Smooth muscle cell (in vitro differentiated cells): ENCODE measurements at regions not wholly inside any gene's neighbourhood (a gene's known extent, or its start where the extent isn't known, plus 50 kb on each side); places are given as distances from the start of the nearest gene placed in this dataset.
A peak's percentile ranks its signal among the peaks of the same experiment; 100 is the strongest.

Source experiments
- DNase-seq: peaks from one replicate; lab custom pipeline; 2025; ENCODE audit not compliant: unreplicated experiment; lab: John Stamatoyannopoulos, UW
- H2AFZ ChIP-seq: fragments of 200-600 bp; sonication (generic); 2 replicates; pipeline ENCODE4 v1.6.0; 2016; ENCODE audit warnings: antibody characterized with exemption, low read depth, mild to moderate bottlenecking
- H3F3A ChIP-seq: fragments of 200-600 bp; sonication (generic); 2 replicates; pipeline ENCODE4 v1.6.0; 2017; ENCODE audit warnings: antibody characterized with exemption, low read depth
- H3K27ac ChIP-seq: fragments of 200-600 bp; sonication (generic); 2 replicates; pipeline ENCODE4 v1.5.1; 2016; ENCODE audit warnings: low read depth, mild to moderate bottlenecking
- H3K27me3 ChIP-seq: fragments of 200-600 bp; sonication (generic); 2 replicates; pipeline ENCODE4 v1.6.1; 2016; ENCODE audit warnings: low read depth, mild to moderate bottlenecking
- H3K36me3 ChIP-seq: fragments of 200-600 bp; sonication (generic); 2 replicates; pipeline ENCODE4 v1.5.1; 2016; ENCODE audit warnings: low read depth
- H3K4me1 ChIP-seq: fragments of 200-600 bp; sonication (generic); 2 replicates; pipeline ENCODE4 v1.5.1; 2016; ENCODE audit warnings: low read depth
- H3K4me2 ChIP-seq: fragments of 200-600 bp; sonication (generic); 2 replicates; pipeline ENCODE4 v1.6.0; 2016; ENCODE audit warnings: mild to moderate bottlenecking
- H3K4me3 ChIP-seq: fragments of 200-600 bp; sonication (generic); 2 replicates; pipeline ENCODE4 v1.5.1; 2016; ENCODE audit warnings: mild to moderate bottlenecking
- H3K79me2 ChIP-seq: fragments of 200-600 bp; sonication (generic); 2 replicates; pipeline ENCODE4 v1.6.0; 2016; ENCODE audit warnings: low read depth, mild to moderate bottlenecking
- H3K9ac ChIP-seq: fragments of 200-600 bp; sonication (generic); 2 replicates; pipeline ENCODE4 v1.6.0; 2016; ENCODE audit warnings: low read depth
- H3K9me3 ChIP-seq: fragments of 200-600 bp; sonication (generic); replicated peaks from 2 replicates; pipeline ENCODE4 v1.5.1; 2016; ENCODE audit warnings: low read depth
- H4K20me1 ChIP-seq: fragments of 200-600 bp; sonication (generic); 2 replicates; pipeline ENCODE4 v1.6.0; 2016; ENCODE audit warnings: low read depth
- WGBS: methylation state at CpG from one replicate; pipeline ENCODE4 v1.1.7; 2016; ENCODE audit warnings: low lambda C conversion rate; 5-methylcytosine and 5-hydroxymethylcytosine counted together
- TF ChIP-seq, protein P1 (sequence below): fragments of 200-600 bp; sonication (generic); IDR thresholded peaks from 2 replicates; pipeline ENCODE4 v1.5.1; 2017; ENCODE audit warnings: borderline replicate concordance, mild to moderate bottlenecking, antibody characterized with exemption; ENCODE audit not compliant: insufficient read depth, poor library complexity, severe bottlenecking

DNA sequence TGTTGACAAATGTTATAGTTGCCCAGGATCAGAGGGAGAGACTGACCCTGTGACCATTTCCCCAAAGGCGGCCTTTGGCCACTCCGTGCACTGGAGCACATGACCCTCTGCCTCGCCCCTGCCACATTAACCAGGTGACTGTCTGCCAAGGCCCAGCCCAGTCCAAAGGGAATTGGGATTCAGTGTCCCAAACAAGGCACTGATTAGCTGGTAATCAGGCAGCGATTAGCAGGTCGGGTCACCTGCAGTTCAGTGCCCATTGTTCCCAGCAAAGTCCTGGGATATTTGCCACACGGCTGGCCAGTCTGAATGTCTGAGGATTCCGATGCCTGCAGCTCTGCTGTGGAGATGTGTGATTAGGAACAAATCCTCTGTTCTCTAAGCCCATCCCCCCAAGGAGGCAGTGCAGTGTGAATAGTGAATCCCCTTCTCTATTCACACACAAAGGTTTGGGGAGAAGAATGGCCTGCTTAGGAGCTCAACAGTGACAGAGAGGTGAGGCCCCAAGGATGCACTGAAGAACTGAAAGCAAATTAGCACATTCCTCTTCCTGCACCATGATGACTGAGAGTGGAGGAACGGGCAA, 123.1 kb upstream of the MAF start:
- H3K36me3 ChIP-seq: no peaks in the 10 kb centered on the region
- no peaks in the 10 kb centered on the region for H3K27me3 ChIP-seq
- H3K9me3 ChIP-seq: no peaks in the 10 kb centered on the region
- no peak overlapping the region for H3K27ac ChIP-seq
- WGBS: 79% methylated on average over 8 of the region's 8 CpGs
- peaks cover 17% of the 10 kb centered on the region for H3K4me1 ChIP-seq
- no peak overlapping the region for H2AFZ ChIP-seq
- no peaks in the 10 kb centered on the region for H3K79me2 ChIP-seq
- no peaks in the 10 kb centered on the region for H4K20me1 ChIP-seq
- no peak for DNase-seq
- H3K4me3 ChIP-seq: no peak overlapping the region
- no peak overlapping the region for H3K9ac ChIP-seq
- H3K4me2 ChIP-seq: no peak overlapping the region
- no peaks in the 10 kb centered on the region for H3F3A ChIP-seq
- TF ChIP-seq, protein P1, sequence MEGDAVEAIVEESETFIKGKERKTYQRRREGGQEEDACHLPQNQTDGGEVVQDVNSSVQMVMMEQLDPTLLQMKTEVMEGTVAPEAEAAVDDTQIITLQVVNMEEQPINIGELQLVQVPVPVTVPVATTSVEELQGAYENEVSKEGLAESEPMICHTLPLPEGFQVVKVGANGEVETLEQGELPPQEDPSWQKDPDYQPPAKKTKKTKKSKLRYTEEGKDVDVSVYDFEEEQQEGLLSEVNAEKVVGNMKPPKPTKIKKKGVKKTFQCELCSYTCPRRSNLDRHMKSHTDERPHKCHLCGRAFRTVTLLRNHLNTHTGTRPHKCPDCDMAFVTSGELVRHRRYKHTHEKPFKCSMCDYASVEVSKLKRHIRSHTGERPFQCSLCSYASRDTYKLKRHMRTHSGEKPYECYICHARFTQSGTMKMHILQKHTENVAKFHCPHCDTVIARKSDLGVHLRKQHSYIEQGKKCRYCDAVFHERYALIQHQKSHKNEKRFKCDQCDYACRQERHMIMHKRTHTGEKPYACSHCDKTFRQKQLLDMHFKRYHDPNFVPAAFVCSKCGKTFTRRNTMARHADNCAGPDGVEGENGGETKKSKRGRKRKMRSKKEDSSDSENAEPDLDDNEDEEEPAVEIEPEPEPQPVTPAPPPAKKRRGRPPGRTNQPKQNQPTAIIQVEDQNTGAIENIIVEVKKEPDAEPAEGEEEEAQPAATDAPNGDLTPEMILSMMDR: no peak

DNA sequence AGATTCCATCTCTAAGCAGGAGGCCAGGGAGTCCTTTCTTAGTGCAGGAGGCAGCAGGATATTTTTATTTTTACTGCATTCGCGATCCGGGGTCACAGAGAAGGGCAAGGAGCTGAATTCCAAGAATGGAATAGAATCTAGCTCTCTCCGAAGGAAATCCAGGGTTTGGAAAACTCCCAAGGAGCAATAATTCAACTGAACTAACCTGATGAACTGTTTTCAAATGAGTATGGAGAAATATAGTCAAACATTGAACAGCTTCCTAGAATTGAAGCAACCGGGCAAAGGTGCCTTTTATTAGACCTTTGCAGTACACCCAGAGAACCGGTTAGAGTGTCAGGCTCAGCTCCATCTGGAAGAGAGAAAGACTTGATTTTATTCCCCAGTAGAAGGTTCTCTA, 120.7 kb upstream of the MAF start:
- no peaks in the 10 kb centered on the region for H3K79me2 ChIP-seq
- no peak overlapping the region for H3K9ac ChIP-seq
- H3K36me3 ChIP-seq: no peaks in the 10 kb centered on the region
- H3K9me3 ChIP-seq: no peaks in the 10 kb centered on the region
- H3K4me3 ChIP-seq: no peak overlapping the region
- H3K27ac ChIP-seq: no peak overlapping the region
- no peaks in the 10 kb centered on the region for H4K20me1 ChIP-seq
- no peak for DNase-seq
- H3F3A ChIP-seq: peaks cover 9% of the 10 kb centered on the region
- TF ChIP-seq, protein P1: no peak
- H3K4me2 ChIP-seq: no peak overlapping the region
- 90% methylated on average over 6 of the region's 6 CpGs for WGBS
- H3K27me3 ChIP-seq: no peaks in the 10 kb centered on the region
- H2AFZ ChIP-seq: no peak overlapping the region
- peaks cover 31% of the 10 kb centered on the region for H3K4me1 ChIP-seq

DNA sequence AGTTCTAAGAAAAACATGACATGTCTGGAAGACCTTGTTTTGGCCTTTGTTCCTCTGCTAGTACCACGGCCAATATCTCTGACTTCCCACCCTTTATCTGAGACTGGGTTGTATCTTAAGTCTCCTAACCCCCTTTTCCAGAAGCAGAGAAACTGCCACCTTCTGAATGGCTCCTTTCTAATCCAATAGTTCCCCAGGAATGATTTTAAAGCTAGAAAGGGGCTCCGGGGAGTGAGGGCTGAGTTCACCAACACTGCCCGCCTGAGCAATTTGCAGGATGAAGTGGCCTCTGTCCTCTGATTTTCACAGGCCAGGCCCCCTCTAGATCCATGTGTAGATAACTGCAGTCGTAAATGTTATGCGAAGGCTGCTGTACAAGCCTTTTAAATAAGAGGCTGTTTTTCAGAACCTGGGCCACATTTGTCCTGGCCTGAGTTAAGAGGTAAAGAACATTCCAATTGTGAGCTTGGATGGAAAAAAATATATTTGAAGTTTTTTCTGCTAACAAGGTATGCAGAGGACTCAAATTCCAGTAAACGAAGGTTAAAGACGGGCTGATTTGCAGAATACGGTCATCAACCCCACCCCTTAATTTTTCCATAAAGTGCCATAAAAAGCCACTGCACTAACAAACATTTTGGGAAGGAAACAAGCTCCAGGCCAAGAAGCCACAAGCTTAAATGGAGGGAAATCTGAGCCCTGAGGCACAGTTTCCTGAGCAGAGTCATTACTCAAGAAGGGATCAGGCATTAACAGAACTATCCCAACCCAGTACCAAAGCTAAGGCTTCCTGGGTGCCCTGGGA, 117.0 kb upstream of the MAF start:
- Histone ChIP-seq H3K9ac (no peak overlapping the region), H3K4me3 (no peak overlapping the region), H3K36me3 (no peaks in the 10 kb centered on the region), H3K79me2 (no peaks in the 10 kb centered on the region), H3K27ac (peak overlapping the region; percentile 65), H3F3A (peaks cover 9% of the 10 kb centered on the region), H3K4me1 (peaks cover 14% of the 10 kb centered on the region), H3K9me3 (no peaks in the 10 kb centered on the region), H3K4me2 (peak overlapping the region; percentile 71), H4K20me1 (no peaks in the 10 kb centered on the region), H2AFZ (peak overlapping the region; percentile 84), H3K27me3 (no peaks in the 10 kb centered on the region)
- TF ChIP-seq, protein P1: no peak
- no peak for DNase-seq
- 6% methylated on average over 8 of the region's 8 CpGs for whole genome bisulfite sequencing
